22Rv1 (cell line): ENCODE measurements at regions not wholly inside any gene's neighbourhood (a gene's known extent, or its start where the extent isn't known, plus 50 kb on each side); places are given as distances from the start of the nearest gene placed in this dataset.
"Not testable (repeated sequence)": the region's sequence is repeated elsewhere in the genome, so short reads cannot be mapped to it uniquely, and the experiment has no call there.

Experiments
- H3K27ac ChIP-seq: fragments of 450-650 bp; 2 replicates; pipeline ENCODE4 v1.5.1; 2017
- CTCF ChIP-seq: fragments of 450-650 bp; IDR thresholded peaks from 2 replicates; pipeline ENCODE4 v1.5.1; 2017; ENCODE audit warnings: mild to moderate bottlenecking
- ZFX ChIP-seq: fragments of 450-650 bp; IDR thresholded peaks from 2 replicates; pipeline ENCODE4 v1.6.1; 2017; ENCODE audit warnings: antibody characterized with exemption, borderline replicate concordance

- TF ChIP-seq CTCF = no peak
- TF ChIP-seq ZFX = no peak
- no peak overlapping the region for H3K27ac ChIP-seq
Observed at GRCh38 chr4:13721894-13722293, 94.4 kb upstream of the BOD1L1 start.

GRCh38 chr4:13722649-13723048 is 95.1 kb upstream of the BOD1L1 start:
- TF ChIP-seq CTCF = no peak
- no peak for TF ChIP-seq ZFX
- H3K27ac ChIP-seq = no peak overlapping the region

- H3K27ac ChIP-seq = no peak overlapping the region
- no peak for TF ChIP-seq CTCF
Observed at GRCh38 chr4:13728761-13729160, 101.2 kb upstream of the BOD1L1 start.

GRCh38 chr4:13731019-13731418 is 103.5 kb upstream of the BOD1L1 start:
- H3K27ac ChIP-seq = no peak overlapping the region
- no peak for TF ChIP-seq CTCF

- no peak overlapping the region for H3K27ac ChIP-seq
Observed at GRCh38 chr4:13733817-13734216, 106.3 kb upstream of the BOD1L1 start.

GRCh38 chr4:13750594-13750993 is 123.1 kb upstream of the BOD1L1 start:
- TF ChIP-seq CTCF (no peak), ZFX (no peak)
- H3K27ac ChIP-seq = no peak overlapping the region

More at GRCh38 chr4:13733817-13734216, 106.3 kb upstream of the BOD1L1 start:
- TF ChIP-seq ZFX (no peak), CTCF (no peak)

GRCh38 chr4:13761581-13761980 is 134.1 kb upstream of the BOD1L1 start:
- not testable (repeated sequence) for H3K27ac ChIP-seq

GRCh38 chr4:13762130-13762529 is 134.6 kb upstream of the BOD1L1 start:
- TF ChIP-seq ZFX (no peak), CTCF (no peak)
- H3K27ac ChIP-seq = no peak overlapping the region
